Calu3 (cell line): ENCODE measurements at regions not wholly inside any gene's neighbourhood (a gene's known extent, or its start where the extent isn't known, plus 50 kb on each side); places are given as distances from the start of the nearest gene placed in this dataset.

ENCODE experiments used
- BruUV-seq: library from RNA; stranded (reverse); fragments of 400-500 nt; replicated peaks from 2 replicates; lab custom pipeline; 2021; lab: Mats Ljungman, UMichigan
- CTCF ChIA-PET: fragments of 300-600 bp; sonication (Branson Sonifier 250); formaldehyde crosslinking; loops from one replicate; lab custom pipeline; 2022; ENCODE audit warnings: antibody characterized with exemption; lab: Charles Lee
- DNase-seq: peaks from one replicate; pipeline ENCODE4 v3.0.0; 2022
- H3K27ac Mint-ChIP-seq: one replicate; pipeline ENCODE4 v1.8.0; 2022; ENCODE audit warnings: mixed read lengths; ENCODE audit not compliant: unreplicated experiment
- H3K27me3 Mint-ChIP-seq: one replicate; pipeline ENCODE4 v1.8.0; 2022; ENCODE audit warnings: mixed read lengths; ENCODE audit not compliant: unreplicated experiment
- H3K36me3 Mint-ChIP-seq: one replicate; pipeline ENCODE4 v1.8.0; 2022; ENCODE audit warnings: mild to moderate bottlenecking, moderate library complexity, mixed read lengths; ENCODE audit not compliant: insufficient read depth, unreplicated experiment
- H3K4me1 Mint-ChIP-seq: one replicate; pipeline ENCODE4 v1.8.0; 2022; ENCODE audit warnings: mild to moderate bottlenecking, low read depth, mixed read lengths; ENCODE audit not compliant: unreplicated experiment
- H3K4me3 Mint-ChIP-seq: one replicate; pipeline ENCODE4 v1.8.0; 2022; ENCODE audit warnings: mild to moderate bottlenecking, low read depth, moderate library complexity, mixed read lengths; ENCODE audit not compliant: unreplicated experiment
- H3K9me3 Mint-ChIP-seq: one replicate; pipeline ENCODE4 v1.8.0; 2022; ENCODE audit warnings: low read depth, mixed read lengths; ENCODE audit not compliant: unreplicated experiment
- intact Hi-C: fragments of 100-400 bp; cut with micrococcal nuclease; formaldehyde crosslinking; loops from one replicate; pipeline ENCODE4 v1.10.0; 2022; ENCODE audit not compliant: unreplicated experiment
- TF ChIP-seq, protein P1 (sequence below): fragments of 200-600 bp; IDR thresholded peaks from one replicate; pipeline ENCODE4 v1.8.0; 2022; ENCODE audit warnings: antibody characterized with exemption; ENCODE audit not compliant: unreplicated experiment

DNA sequence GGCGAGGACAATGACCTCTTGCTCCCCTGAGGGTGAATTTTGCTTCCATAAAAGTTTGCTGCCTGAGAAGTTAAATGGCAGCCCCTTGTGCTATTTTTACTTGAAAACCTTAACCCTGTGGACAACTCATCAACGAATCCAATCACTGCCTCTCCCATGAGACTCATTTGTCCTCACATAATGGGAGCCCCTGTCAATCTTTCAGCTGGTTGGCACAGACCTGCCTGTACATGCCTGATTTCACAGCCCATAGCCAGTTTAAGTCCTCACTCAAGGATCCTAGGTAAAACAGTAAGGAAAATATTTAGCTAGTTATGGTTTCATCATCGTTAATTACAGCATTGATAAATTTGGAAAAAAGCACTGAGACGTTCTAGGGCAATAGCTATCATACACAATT is 207.4 kb downstream of the NHLRC3 start:
- TF ChIP-seq, protein P1, sequence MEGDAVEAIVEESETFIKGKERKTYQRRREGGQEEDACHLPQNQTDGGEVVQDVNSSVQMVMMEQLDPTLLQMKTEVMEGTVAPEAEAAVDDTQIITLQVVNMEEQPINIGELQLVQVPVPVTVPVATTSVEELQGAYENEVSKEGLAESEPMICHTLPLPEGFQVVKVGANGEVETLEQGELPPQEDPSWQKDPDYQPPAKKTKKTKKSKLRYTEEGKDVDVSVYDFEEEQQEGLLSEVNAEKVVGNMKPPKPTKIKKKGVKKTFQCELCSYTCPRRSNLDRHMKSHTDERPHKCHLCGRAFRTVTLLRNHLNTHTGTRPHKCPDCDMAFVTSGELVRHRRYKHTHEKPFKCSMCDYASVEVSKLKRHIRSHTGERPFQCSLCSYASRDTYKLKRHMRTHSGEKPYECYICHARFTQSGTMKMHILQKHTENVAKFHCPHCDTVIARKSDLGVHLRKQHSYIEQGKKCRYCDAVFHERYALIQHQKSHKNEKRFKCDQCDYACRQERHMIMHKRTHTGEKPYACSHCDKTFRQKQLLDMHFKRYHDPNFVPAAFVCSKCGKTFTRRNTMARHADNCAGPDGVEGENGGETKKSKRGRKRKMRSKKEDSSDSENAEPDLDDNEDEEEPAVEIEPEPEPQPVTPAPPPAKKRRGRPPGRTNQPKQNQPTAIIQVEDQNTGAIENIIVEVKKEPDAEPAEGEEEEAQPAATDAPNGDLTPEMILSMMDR = no peak
- no peak for DNase-seq
- Mint-ChIP-seq H3K4me3 (no peak overlapping the region), H3K27ac (no peak overlapping the region), H3K36me3 (no peaks in the 10 kb centered on the region), H3K4me1 (peaks cover 8% of the 10 kb centered on the region), H3K9me3 (no peaks in the 10 kb centered on the region), H3K27me3 (peaks cover 44% of the 10 kb centered on the region)
- CTCF ChIA-PET = no interaction called here
- BruUV-seq = no TSS peak
- intact Hi-C loops = no loop called here

GRCh38 chr13:39249982-39250381 is 211.7 kb downstream of the NHLRC3 start:
- no peak for DNase-seq
- Mint-ChIP-seq H3K36me3 (no peaks in the 10 kb centered on the region), H3K4me3 (no peak overlapping the region), H3K9me3 (no peaks in the 10 kb centered on the region), H3K27ac (no peak overlapping the region), H3K4me1 (no peaks in the 10 kb centered on the region), H3K27me3 (peaks cover 14% of the 10 kb centered on the region)
- TF ChIP-seq, protein P1 = no peak
- CTCF ChIA-PET = no interaction called here
- BruUV-seq = no TSS peak
- intact Hi-C loops = no loop called here

DNA sequence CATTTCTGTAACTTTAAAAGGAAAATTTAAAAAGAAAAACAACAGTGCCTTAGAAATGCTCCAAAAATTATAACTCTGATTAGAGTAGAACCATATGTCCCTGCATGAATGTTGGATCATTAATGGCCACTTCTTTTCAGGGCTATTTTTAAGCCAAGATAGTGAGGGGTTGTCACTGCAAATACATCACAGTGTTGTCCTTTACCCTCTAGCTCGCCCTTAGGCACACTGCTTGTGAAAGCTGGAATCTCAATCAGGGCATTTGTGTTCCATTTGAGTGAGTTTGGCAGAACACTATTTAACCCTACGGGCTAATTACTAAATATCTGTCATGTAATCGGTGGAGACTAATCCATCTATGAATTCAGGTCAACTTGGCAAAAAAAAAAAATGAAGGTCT is 212.2 kb downstream of the NHLRC3 start:
- intact Hi-C loops = no loop called here
- Mint-ChIP-seq H3K9me3 (no peaks in the 10 kb centered on the region), H3K27me3 (peaks cover 9% of the 10 kb centered on the region), H3K4me3 (no peak overlapping the region), H3K4me1 (no peaks in the 10 kb centered on the region), H3K27ac (no peak overlapping the region), H3K36me3 (no peaks in the 10 kb centered on the region)
- no TSS peak for BruUV-seq
- CTCF ChIA-PET = no interaction called here
- DNase-seq = no peak
- TF ChIP-seq, protein P1 = no peak

- Mint-ChIP-seq H3K36me3 (no peaks in the 10 kb centered on the region), H3K4me3 (no peak overlapping the region), H3K4me1 (no peaks in the 10 kb centered on the region), H3K27me3 (peaks cover under 1% of the 10 kb centered on the region), H3K27ac (no peak overlapping the region), H3K9me3 (no peaks in the 10 kb centered on the region)
- intact Hi-C loops = no loop called here
- DNase-seq = no peak
- CTCF ChIA-PET = no interaction called here
- TF ChIP-seq, protein P1 = no peak
- BruUV-seq = no TSS peak
Observed at GRCh38 chr13:39251340-39251739, 213.1 kb downstream of the NHLRC3 start.
